Caco-2 (cell line): ENCODE measurements at regions not wholly inside any gene's neighbourhood (a gene's known extent, or its start where the extent isn't known, plus 50 kb on each side); places are given as distances from the start of the nearest gene placed in this dataset.

Source experiments
- BruUV-seq: library from RNA; stranded (reverse); fragments of 400-500 nt; replicated peaks from 2 replicates; lab custom pipeline; 2021; lab: Mats Ljungman, UMichigan
- CTCF ChIA-PET: fragments of 300-600 bp; sonication (Branson Sonifier 250); formaldehyde crosslinking; loops from one replicate; lab custom pipeline; 2022; ENCODE audit warnings: antibody characterized with exemption; lab: Charles Lee
- POLR2A ChIA-PET: fragments of 300-600 bp; sonication (Branson Sonifier 250); formaldehyde crosslinking; loops from one replicate; lab custom pipeline; 2022; ENCODE audit warnings: antibody characterized with exemption; lab: Charles Lee
- DNase-seq, 2 experiments: peaks; one replicate each; pipeline versions ENCODE4 v3.0.0 to v3.0.0-alpha.2; 2020 to 2022
- H3K27me3 ChIP-seq: replicated peaks from 2 replicates; pipeline ENCODE4 v1.6.0; 2011; ENCODE audit warnings: low read length; ENCODE audit not compliant: control insufficient read depth, insufficient read depth
- H3K36me3 ChIP-seq: 2 replicates; pipeline ENCODE4 v1.5.1; 2011; ENCODE audit warnings: low read length; ENCODE audit not compliant: control insufficient read depth, insufficient read depth
- H3K4me1 ChIP-seq: fragments of 250-450 bp; sonication (Bioruptor Pico); 2 replicates; pipeline ENCODE4 v1.5.1; 2020; ENCODE audit warnings: mild to moderate bottlenecking
- H3K4me3 ChIP-seq: 2 replicates; pipeline ENCODE4 v1.5.1; 2011; ENCODE audit warnings: low read depth, mild to moderate bottlenecking, control low read depth, low read length
- H3K9me3 ChIP-seq: fragments of 250-450 bp; sonication (Bioruptor Pico); 2 replicates; pipeline ENCODE4 v1.5.1; 2020; ENCODE audit warnings: mild to moderate bottlenecking, moderate library complexity
- H3K27ac Mint-ChIP-seq: one replicate; pipeline ENCODE4 v1.8.0; 2022; ENCODE audit warnings: mixed read lengths; ENCODE audit not compliant: unreplicated experiment
- H3K27me3 Mint-ChIP-seq: one replicate; pipeline ENCODE4 v1.8.0; 2022; ENCODE audit warnings: mixed read lengths; ENCODE audit not compliant: insufficient read depth, unreplicated experiment
- H3K36me3 Mint-ChIP-seq: one replicate; pipeline ENCODE4 v1.8.0; 2022; ENCODE audit warnings: mild to moderate bottlenecking, mixed read lengths; ENCODE audit not compliant: insufficient read depth, unreplicated experiment
- H3K4me1 Mint-ChIP-seq: one replicate; pipeline ENCODE4 v1.8.0; 2022; ENCODE audit warnings: low read depth, mixed read lengths; ENCODE audit not compliant: unreplicated experiment
- H3K4me3 Mint-ChIP-seq: one replicate; pipeline ENCODE4 v1.8.0; 2022; ENCODE audit warnings: mild to moderate bottlenecking, moderate library complexity, mixed read lengths; ENCODE audit not compliant: unreplicated experiment
- H3K9me3 Mint-ChIP-seq: one replicate; pipeline ENCODE4 v1.8.0; 2022; ENCODE audit warnings: mixed read lengths; ENCODE audit not compliant: unreplicated experiment
- intact Hi-C: fragments of 100-400 bp; cut with micrococcal nuclease; formaldehyde crosslinking; loops from one replicate; pipeline ENCODE4 v1.10.0; 2022; ENCODE audit not compliant: unreplicated experiment
- TF ChIP-seq, protein P1 (sequence below), 2 experiments: fragments of 200-600 bp in 1 of 2; IDR thresholded peaks; 1 replicate in 1 of 2; 2 replicates in 1 of 2; pipeline versions ENCODE4 v1.5.1 to v1.8.0; 2011 to 2022; ENCODE audit warnings: antibody characterized with exemption in 1 of 2, control low read depth in 1 of 2, inconsistent platforms in 1 of 2, low read depth in 1 of 2, low read length in 1 of 2, mild to moderate bottlenecking in 1 of 2, moderate library complexity in 1 of 2; ENCODE audit not compliant: insufficient read depth in 1 of 2, severe bottlenecking in 1 of 2, unreplicated experiment in 1 of 2

GRCh38 chr3:194866236-194866635 lies 180.6 kb downstream of the FAM43A start:
- Histone ChIP-seq H3K4me3 (no peak overlapping the region), H3K4me1 (peaks cover 9% of the 10 kb centered on the region), H3K27me3 (no peaks in the 10 kb centered on the region), H3K9me3 (no peaks in the 10 kb centered on the region), H3K36me3 (no peaks in the 10 kb centered on the region)
- TF ChIP-seq, protein P1, sequence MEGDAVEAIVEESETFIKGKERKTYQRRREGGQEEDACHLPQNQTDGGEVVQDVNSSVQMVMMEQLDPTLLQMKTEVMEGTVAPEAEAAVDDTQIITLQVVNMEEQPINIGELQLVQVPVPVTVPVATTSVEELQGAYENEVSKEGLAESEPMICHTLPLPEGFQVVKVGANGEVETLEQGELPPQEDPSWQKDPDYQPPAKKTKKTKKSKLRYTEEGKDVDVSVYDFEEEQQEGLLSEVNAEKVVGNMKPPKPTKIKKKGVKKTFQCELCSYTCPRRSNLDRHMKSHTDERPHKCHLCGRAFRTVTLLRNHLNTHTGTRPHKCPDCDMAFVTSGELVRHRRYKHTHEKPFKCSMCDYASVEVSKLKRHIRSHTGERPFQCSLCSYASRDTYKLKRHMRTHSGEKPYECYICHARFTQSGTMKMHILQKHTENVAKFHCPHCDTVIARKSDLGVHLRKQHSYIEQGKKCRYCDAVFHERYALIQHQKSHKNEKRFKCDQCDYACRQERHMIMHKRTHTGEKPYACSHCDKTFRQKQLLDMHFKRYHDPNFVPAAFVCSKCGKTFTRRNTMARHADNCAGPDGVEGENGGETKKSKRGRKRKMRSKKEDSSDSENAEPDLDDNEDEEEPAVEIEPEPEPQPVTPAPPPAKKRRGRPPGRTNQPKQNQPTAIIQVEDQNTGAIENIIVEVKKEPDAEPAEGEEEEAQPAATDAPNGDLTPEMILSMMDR (IDR thresholded peaks at IDR 0.05; ENCODE audit: insufficient read depth in 1 of 2, low read depth in 1 of 2, low read length in 1 of 2, severe bottlenecking in 1 of 2, unreplicated experiment in 1 of 2), result no peak
- Mint-ChIP-seq H3K9me3 (peaks cover 14% of the 10 kb centered on the region), H3K4me1 (peaks cover 6% of the 10 kb centered on the region), H3K4me3 (no peak overlapping the region), H3K27ac (no peak overlapping the region), H3K36me3 (no peaks in the 10 kb centered on the region), H3K27me3 (peaks cover 4% of the 10 kb centered on the region)
- DNase-seq, result no peak
- BruUV-seq, result no TSS peak
- intact Hi-C loops, result no loop called here
- ChIA-PET POLR2A (no interaction called here), CTCF (no interaction called here)

- Histone ChIP-seq H3K27me3 (no peaks in the 10 kb centered on the region), H3K36me3 (no peaks in the 10 kb centered on the region), H3K9me3 (no peaks in the 10 kb centered on the region), H3K4me1 (peaks cover 21% of the 10 kb centered on the region), H3K4me3 (no peak overlapping the region)
- H3K27ac Mint-ChIP-seq, result no peak overlapping the region
- H3K27me3 Mint-ChIP-seq, result peaks cover 4% of the 10 kb centered on the region
- H3K4me3 Mint-ChIP-seq, result no peak overlapping the region
- CTCF ChIA-PET, result interaction anchor here (0.7 to 1.2 kb wide), 3 partner anchors 13 to 677 kb away, joined by 3 to 7 read pairs (median 5); no protein-coding TSS in a partner anchor
- no TSS peak for BruUV-seq
- peaks cover 7% of the 10 kb centered on the region for H3K36me3 Mint-ChIP-seq
- H3K4me1 Mint-ChIP-seq, result peaks cover 14% of the 10 kb centered on the region
- POLR2A ChIA-PET, result interaction anchor here (0.5 kb wide), 1 partner anchor 26 kb away, joined by 3 read pairs; no protein-coding TSS in a partner anchor
- intact Hi-C loops, result no loop called here
- DNase-seq, result peak; percentile 22 to 44
- peaks cover 14% of the 10 kb centered on the region for H3K9me3 Mint-ChIP-seq
- TF ChIP-seq, protein P1 (IDR thresholded peaks at IDR 0.05; ENCODE audit: insufficient read depth in 1 of 2, low read depth in 1 of 2, low read length in 1 of 2, severe bottlenecking in 1 of 2, unreplicated experiment in 1 of 2), result no peak
These were observed 181.7 kb downstream of the FAM43A start for GRCh38 chr3:194867270-194867983.

DNA sequence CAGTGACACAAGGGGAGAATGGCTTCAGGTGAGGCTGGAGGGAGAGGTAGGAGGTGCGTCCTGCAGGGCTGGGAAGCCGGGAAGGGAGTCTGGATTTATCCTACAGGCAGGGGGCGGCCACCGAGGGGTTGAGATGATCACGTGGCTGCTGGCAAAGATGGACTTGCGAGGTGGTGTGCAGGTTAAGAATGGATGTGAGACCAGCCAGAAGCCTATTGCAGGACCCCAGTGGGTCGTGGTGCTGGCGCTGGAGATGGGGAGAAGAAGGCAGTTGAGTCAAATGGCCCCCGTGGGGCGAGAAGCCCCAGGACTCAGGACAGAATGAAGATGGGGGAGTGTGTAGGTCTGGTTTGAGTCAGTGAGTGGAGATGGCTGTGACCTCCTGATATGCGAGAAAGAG lies 183.1 kb downstream of the FAM43A start:
- peaks cover 28% of the 10 kb centered on the region for H3K4me1 ChIP-seq

More for the DNA sequence above, 183.1 kb downstream of the FAM43A start:
- POLR2A ChIA-PET, result interaction anchor here (0.6 kb wide), 1 partner anchor 128 kb away, joined by 5 read pairs; no protein-coding TSS in a partner anchor
- H3K4me3 Mint-ChIP-seq, result no peak overlapping the region
- H3K27me3 Mint-ChIP-seq, result no peaks in the 10 kb centered on the region
- H3K27ac Mint-ChIP-seq, result no peak overlapping the region
- TF ChIP-seq, protein P1 (IDR thresholded peaks at IDR 0.05; ENCODE audit: insufficient read depth in 1 of 2, low read depth in 1 of 2, low read length in 1 of 2, severe bottlenecking in 1 of 2, unreplicated experiment in 1 of 2), result no peak
- H3K36me3 ChIP-seq, result no peaks in the 10 kb centered on the region
- DNase-seq, result peak in 1 of 2 experiments; percentile 9
- H3K4me3 ChIP-seq, result no peak overlapping the region
- no peaks in the 10 kb centered on the region for H3K9me3 ChIP-seq
- CTCF ChIA-PET, result no interaction called here
- peaks cover 14% of the 10 kb centered on the region for H3K9me3 Mint-ChIP-seq
- H3K36me3 Mint-ChIP-seq, result peaks cover 7% of the 10 kb centered on the region
- H3K4me1 Mint-ChIP-seq, result peaks cover 19% of the 10 kb centered on the region
- BruUV-seq, result no TSS peak
- intact Hi-C loops, result no loop called here
- no peaks in the 10 kb centered on the region for H3K27me3 ChIP-seq
